Memory B cell (primary cell): ENCODE measurements at regions not wholly inside any gene's neighbourhood (a gene's known extent, or its start where the extent isn't known, plus 50 kb on each side); places are given as distances from the start of the nearest gene placed in this dataset.
A peak's percentile ranks its signal among the peaks of the same experiment; 100 is the strongest.

Source experiments
- ATAC-seq: fragments of 150-1000 bp; cut with Tn5 transposase; 2 replicates; pipeline ENCODE4 v1.10.0; 2021; ENCODE audit warnings: low read depth, mild to moderate bottlenecking, moderate library complexity
- DNase-seq, 2 donors: peaks; one replicate each; pipeline ENCODE4 v3.0.0; 2022; ENCODE audit warnings: low spot score in 2 of 2
- H3K27ac Mint-ChIP-seq: one replicate; pipeline ENCODE4 v1.8.0; 2022; ENCODE audit warnings: mild to moderate bottlenecking, moderate library complexity, mixed read lengths
- H3K27me3 Mint-ChIP-seq: one replicate; pipeline ENCODE4 v1.8.0; 2022; ENCODE audit warnings: mixed read lengths
- H3K36me3 Mint-ChIP-seq: one replicate; pipeline ENCODE4 v1.8.0; 2022; ENCODE audit warnings: mild to moderate bottlenecking, mixed read lengths
- H3K4me1 Mint-ChIP-seq: one replicate; pipeline ENCODE4 v1.8.0; 2022; ENCODE audit warnings: mixed read lengths
- H3K4me3 Mint-ChIP-seq: one replicate; pipeline ENCODE4 v1.8.0; 2022; ENCODE audit warnings: mild to moderate bottlenecking, moderate library complexity, mixed read lengths
- H3K9me3 Mint-ChIP-seq: one replicate; pipeline ENCODE4 v1.8.0; 2022; ENCODE audit warnings: mixed read lengths

GRCh38 chr2:37855283-37856041, 69.6 kb upstream of the RMDN2 start:
- peak overlapping the region; percentile 68 for H3K27ac Mint-ChIP-seq
- no peak overlapping the region for H3K4me3 Mint-ChIP-seq
- peaks cover 15% of the 10 kb centered on the region for H3K4me1 Mint-ChIP-seq
- ATAC-seq (peak; percentile 37), DNase-seq (no peak)
- peaks cover 2% of the 10 kb centered on the region for H3K27me3 Mint-ChIP-seq
- H3K9me3 Mint-ChIP-seq: peaks cover 2% of the 10 kb centered on the region
- H3K36me3 Mint-ChIP-seq: peaks cover 4% of the 10 kb centered on the region

- ATAC-seq: no peak
These were observed 68.9 kb upstream of the RMDN2 start for GRCh38 chr2:37856101-37856751.

DNA sequence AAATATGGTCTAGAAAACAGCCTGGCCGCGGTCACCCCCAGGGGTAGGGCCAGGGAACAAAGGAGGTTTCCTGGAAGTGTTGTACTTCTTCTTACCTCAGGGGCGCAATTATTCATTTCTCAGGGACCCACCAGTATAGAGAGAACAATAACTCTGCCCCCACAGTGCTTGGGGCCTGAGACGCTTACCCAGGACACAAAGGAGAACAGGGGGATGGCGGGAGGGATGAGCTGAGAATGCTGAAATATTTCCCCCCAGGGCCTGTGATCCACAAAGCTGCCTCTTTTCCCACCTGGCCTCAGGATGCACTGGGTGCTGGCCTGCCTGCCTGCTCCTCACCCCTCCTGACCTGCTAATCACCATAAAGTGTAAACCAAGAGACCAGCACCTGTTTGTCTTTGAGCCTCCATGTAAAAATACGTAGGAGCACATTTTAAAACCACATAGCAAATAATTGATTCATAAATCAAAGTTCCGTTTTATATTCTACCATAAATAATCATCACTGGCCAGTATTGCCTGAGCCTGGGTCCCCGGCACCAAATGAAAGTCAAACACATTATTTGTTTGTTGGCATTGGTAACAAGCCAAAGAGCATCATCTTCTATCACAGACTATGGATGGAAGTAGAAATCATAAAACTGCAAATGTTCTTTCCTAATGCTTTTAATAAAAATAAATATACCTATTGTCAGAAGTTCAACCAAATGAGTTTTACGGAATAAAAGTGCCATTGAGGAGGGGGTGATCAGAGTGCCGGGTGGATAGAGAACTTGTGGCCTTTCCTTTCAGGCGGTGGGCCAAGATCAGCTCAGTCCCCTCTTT, 67.3 kb upstream of the RMDN2 start:
- ATAC-seq (no peak), DNase-seq (no peak)
- Mint-ChIP-seq H3K4me1 (peaks cover 6% of the 10 kb centered on the region), H3K9me3 (peaks cover 2% of the 10 kb centered on the region), H3K36me3 (peaks cover 4% of the 10 kb centered on the region), H3K4me3 (no peak overlapping the region), H3K27ac (no peak overlapping the region), H3K27me3 (peaks cover 5% of the 10 kb centered on the region)

More at GRCh38 chr2:37856101-37856751, 68.9 kb upstream of the RMDN2 start:
- peaks cover 2% of the 10 kb centered on the region for H3K9me3 Mint-ChIP-seq
- peaks cover 2% of the 10 kb centered on the region for H3K27me3 Mint-ChIP-seq
- peaks cover 13% of the 10 kb centered on the region for H3K4me1 Mint-ChIP-seq
- DNase-seq: no peak
- no peak overlapping the region for H3K4me3 Mint-ChIP-seq
- no peak overlapping the region for H3K27ac Mint-ChIP-seq
- H3K36me3 Mint-ChIP-seq: peaks cover 4% of the 10 kb centered on the region

- Mint-ChIP-seq H3K27ac (no peak overlapping the region), H3K4me1 (peaks cover 6% of the 10 kb centered on the region), H3K27me3 (peaks cover 7% of the 10 kb centered on the region), H3K9me3 (peaks cover 2% of the 10 kb centered on the region), H3K4me3 (no peak overlapping the region), H3K36me3 (peaks cover 4% of the 10 kb centered on the region)
- ATAC-seq: no peak
- no peak for DNase-seq
These were observed 66.7 kb upstream of the RMDN2 start for GRCh38 chr2:37858400-37858711.

GRCh38 chr2:37858725-37859267, 66.3 kb upstream of the RMDN2 start:
- Mint-ChIP-seq H3K36me3 (peaks cover 4% of the 10 kb centered on the region), H3K4me1 (peaks cover 6% of the 10 kb centered on the region), H3K9me3 (peaks cover 2% of the 10 kb centered on the region), H3K4me3 (no peak overlapping the region), H3K27ac (no peak overlapping the region), H3K27me3 (peaks cover 11% of the 10 kb centered on the region)
- ATAC-seq (no peak), DNase-seq (no peak)

DNA sequence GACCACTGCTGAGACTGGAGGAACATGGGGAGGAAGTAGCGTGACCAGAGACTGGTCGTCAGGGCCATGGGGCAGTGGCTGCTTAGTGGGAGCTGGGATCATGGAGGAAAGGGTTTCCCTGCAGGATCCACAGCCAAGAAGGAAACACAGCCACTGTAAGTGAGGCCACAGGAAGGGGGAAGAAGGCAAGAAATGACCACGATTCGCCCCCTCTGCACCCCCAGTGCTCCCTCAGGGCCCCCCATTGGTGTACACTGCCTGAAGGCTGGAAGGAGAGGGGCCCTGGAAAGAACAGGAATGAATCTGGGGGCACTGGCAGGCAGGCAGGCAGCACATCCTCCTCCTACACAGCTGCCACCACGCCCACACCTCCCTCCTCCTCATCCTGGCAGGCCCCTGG, 62.5 kb upstream of the RMDN2 start:
- ATAC-seq: no peak
- peaks cover 2% of the 10 kb centered on the region for H3K9me3 Mint-ChIP-seq

DNA sequence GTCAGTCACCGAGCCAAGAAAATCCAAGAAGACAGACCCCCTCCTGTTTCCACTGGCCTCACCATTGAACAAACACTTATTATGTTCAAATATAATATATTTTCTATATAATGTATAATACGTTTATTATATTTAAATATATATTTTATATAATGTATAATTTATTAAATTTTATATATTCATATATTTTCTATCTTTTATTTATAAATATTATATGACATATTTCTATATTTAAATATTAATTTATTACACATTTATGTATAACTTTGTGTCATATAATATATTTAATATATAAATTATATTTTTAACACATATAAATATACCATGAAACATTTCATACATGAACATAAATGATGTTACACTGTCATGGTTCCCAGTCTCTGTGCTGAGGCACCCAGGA, 60.9 kb upstream of the RMDN2 start:
- Mint-ChIP-seq H3K27ac (no peak overlapping the region), H3K9me3 (peaks cover 2% of the 10 kb centered on the region), H3K27me3 (peaks cover 17% of the 10 kb centered on the region), H3K4me1 (no peaks in the 10 kb centered on the region), H3K4me3 (no peak overlapping the region), H3K36me3 (peaks cover 3% of the 10 kb centered on the region)
- DNase-seq (no peak), ATAC-seq (no peak)

More for the DNA sequence above, 62.5 kb upstream of the RMDN2 start:
- DNase-seq: no peak
- peaks cover 17% of the 10 kb centered on the region for H3K27me3 Mint-ChIP-seq
- H3K27ac Mint-ChIP-seq: no peak overlapping the region
- peaks cover 4% of the 10 kb centered on the region for H3K36me3 Mint-ChIP-seq
- H3K4me1 Mint-ChIP-seq: no peaks in the 10 kb centered on the region
- H3K4me3 Mint-ChIP-seq: no peak overlapping the region

GRCh38 chr2:37865640-37866039, 59.4 kb upstream of the RMDN2 start:
- ATAC-seq (no peak), DNase-seq (no peak)
- peaks cover 15% of the 10 kb centered on the region for H3K27me3 Mint-ChIP-seq
- no peaks in the 10 kb centered on the region for H3K4me1 Mint-ChIP-seq
- H3K36me3 Mint-ChIP-seq: no peaks in the 10 kb centered on the region
- H3K27ac Mint-ChIP-seq: no peak overlapping the region
- H3K9me3 Mint-ChIP-seq: no peaks in the 10 kb centered on the region
- no peak overlapping the region for H3K4me3 Mint-ChIP-seq

GRCh38 chr2:37866171-37866934, 58.7 kb upstream of the RMDN2 start:
- no peak overlapping the region for H3K27ac Mint-ChIP-seq
- no peaks in the 10 kb centered on the region for H3K4me1 Mint-ChIP-seq
- ATAC-seq (no peak), DNase-seq (no peak)
- H3K27me3 Mint-ChIP-seq: peaks cover 15% of the 10 kb centered on the region
- H3K36me3 Mint-ChIP-seq: no peaks in the 10 kb centered on the region
- no peaks in the 10 kb centered on the region for H3K9me3 Mint-ChIP-seq
- no peak overlapping the region for H3K4me3 Mint-ChIP-seq

DNA sequence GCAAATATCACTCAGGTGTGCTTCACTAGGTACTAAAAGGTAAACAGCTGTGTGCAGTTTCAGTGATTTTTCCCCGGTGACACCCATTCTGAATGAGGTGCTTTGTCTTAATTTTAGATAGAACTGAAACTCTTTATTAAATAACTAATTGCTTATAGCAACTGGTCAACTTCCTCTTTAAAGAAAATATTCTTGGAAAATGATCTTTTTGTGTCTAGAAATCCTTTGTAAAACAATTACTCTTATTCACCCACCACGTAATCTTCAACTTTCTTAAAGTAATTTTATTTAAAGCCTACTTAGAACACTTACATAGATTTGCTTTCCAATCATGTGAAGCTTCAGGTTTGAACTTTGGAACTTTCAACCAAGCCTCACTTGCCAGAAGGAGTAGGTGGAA, 57.9 kb upstream of the RMDN2 start:
- Mint-ChIP-seq H3K27ac (no peak overlapping the region), H3K27me3 (peaks cover 12% of the 10 kb centered on the region), H3K4me1 (peaks cover 3% of the 10 kb centered on the region), H3K4me3 (no peak overlapping the region), H3K9me3 (no peaks in the 10 kb centered on the region), H3K36me3 (no peaks in the 10 kb centered on the region)
- ATAC-seq (no peak), DNase-seq (no peak)

DNA sequence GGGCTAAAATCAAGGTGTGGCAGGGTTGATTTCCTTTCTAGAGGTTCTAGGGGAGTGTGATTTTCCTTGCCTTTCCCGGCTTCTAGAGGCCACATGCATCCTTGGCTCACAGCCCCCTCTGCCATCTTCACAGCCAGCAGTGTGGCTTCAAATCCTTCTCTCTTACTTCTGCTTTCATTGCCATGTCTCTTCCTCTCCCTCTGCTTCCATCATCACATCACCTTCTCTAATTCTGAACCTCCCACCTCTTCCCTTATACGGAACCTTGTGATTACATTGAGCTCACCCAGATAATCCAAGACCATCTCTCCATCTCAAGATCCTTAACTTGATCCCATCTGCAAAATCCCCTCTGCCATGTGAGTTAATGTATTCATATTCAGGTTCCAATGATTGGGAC, 56.2 kb upstream of the RMDN2 start:
- Mint-ChIP-seq H3K4me1 (peaks cover 8% of the 10 kb centered on the region), H3K27ac (no peak overlapping the region), H3K36me3 (no peaks in the 10 kb centered on the region), H3K9me3 (no peaks in the 10 kb centered on the region), H3K4me3 (no peak overlapping the region), H3K27me3 (peaks cover 7% of the 10 kb centered on the region)
- DNase-seq (no peak), ATAC-seq (no peak)

DNA sequence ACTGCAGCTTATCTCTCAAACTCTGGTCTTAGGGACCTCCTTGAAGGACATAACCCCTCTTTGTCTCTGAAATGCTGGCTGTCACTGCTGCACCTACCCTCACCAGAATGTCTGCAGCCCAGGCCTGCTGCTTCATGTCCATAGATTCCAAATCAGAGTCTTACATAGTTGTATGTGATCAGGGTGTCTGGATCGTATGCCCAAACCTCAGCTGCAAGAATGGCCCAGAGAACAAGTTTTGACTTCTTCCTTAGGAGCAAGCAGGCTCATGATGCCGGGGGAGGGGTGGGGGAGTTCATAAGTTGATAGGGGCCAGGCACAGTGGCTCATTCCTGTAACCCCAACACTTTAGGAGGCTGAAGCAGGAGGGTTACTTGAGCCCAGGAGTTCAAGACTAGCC, 55.8 kb upstream of the RMDN2 start:
- Mint-ChIP-seq H3K27ac (no peak overlapping the region), H3K9me3 (no peaks in the 10 kb centered on the region), H3K4me3 (no peak overlapping the region), H3K4me1 (peaks cover 8% of the 10 kb centered on the region), H3K27me3 (peaks cover 5% of the 10 kb centered on the region), H3K36me3 (no peaks in the 10 kb centered on the region)
- no peak for DNase-seq
- no peak for ATAC-seq

DNA sequence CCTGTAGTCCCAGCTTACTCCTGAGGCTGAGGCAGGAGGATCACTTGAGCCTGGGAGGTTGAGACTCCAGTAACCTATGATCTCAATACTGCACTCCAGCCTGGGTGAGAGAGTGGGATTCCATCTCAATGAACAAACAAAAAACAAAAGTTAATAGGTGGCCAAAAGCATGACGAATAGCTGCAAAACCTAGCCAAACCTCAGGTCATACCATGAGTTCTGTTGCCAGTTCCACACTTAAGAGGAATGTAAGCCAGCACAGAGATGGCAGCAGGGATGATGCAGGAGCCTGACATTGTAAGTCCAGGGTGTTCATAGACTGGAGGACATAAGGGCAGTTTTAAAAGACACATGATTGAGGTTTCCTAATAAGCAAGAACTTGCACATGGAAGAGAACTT, 55.3 kb upstream of the RMDN2 start:
- no peaks in the 10 kb centered on the region for H3K36me3 Mint-ChIP-seq
- no peak overlapping the region for H3K27ac Mint-ChIP-seq
- peaks cover 8% of the 10 kb centered on the region for H3K4me1 Mint-ChIP-seq
- ATAC-seq: no peak
- no peak for DNase-seq
- peaks cover 6% of the 10 kb centered on the region for H3K27me3 Mint-ChIP-seq
- no peak overlapping the region for H3K4me3 Mint-ChIP-seq
- H3K9me3 Mint-ChIP-seq: no peaks in the 10 kb centered on the region
